GM12873 (cell line): ENCODE measurements at regions not wholly inside any gene's neighbourhood (a gene's known extent, or its start where the extent isn't known, plus 50 kb on each side); places are given as distances from the start of the nearest gene placed in this dataset.

Source experiments
- CTCF ChIP-seq: IDR thresholded peaks from 2 replicates; pipeline ENCODE4 v1.5.1; 2012; ENCODE audit warnings: low read depth, mild to moderate bottlenecking, moderate library complexity, low read length, control low read depth; ENCODE audit not compliant: insufficient read depth; ENCODE audit errors: missing control alignments

- no peak for TF ChIP-seq CTCF
Observed at GRCh38 chr14:86896701-86897100, 1096.3 kb downstream of the GALC start.

GRCh38 chr14:86892152-86892956, 1100.6 kb downstream of the GALC start:
- TF ChIP-seq CTCF: no peak

- TF ChIP-seq CTCF: no peak
Observed at GRCh38 chr14:86885280-86885679, 1107.7 kb downstream of the GALC start.

- no peak for TF ChIP-seq CTCF
Observed at GRCh38 chr14:86884498-86884897, 1108.5 kb downstream of the GALC start.

- no peak for TF ChIP-seq CTCF
Observed at GRCh38 chr14:86882818-86883217, 1110.2 kb downstream of the GALC start.

- no peak for TF ChIP-seq CTCF
Observed at GRCh38 chr14:86865934-86866333, 1127.0 kb downstream of the GALC start.

GRCh38 chr14:86858591-86858990, 1134.4 kb downstream of the GALC start:
- no peak for TF ChIP-seq CTCF
